ENCODE measurements at regions not wholly inside any gene's neighbourhood (a gene's known extent, or its start where the extent isn't known, plus 50 kb on each side); places are given as distances from the start of the nearest gene placed in this dataset.

DNA sequence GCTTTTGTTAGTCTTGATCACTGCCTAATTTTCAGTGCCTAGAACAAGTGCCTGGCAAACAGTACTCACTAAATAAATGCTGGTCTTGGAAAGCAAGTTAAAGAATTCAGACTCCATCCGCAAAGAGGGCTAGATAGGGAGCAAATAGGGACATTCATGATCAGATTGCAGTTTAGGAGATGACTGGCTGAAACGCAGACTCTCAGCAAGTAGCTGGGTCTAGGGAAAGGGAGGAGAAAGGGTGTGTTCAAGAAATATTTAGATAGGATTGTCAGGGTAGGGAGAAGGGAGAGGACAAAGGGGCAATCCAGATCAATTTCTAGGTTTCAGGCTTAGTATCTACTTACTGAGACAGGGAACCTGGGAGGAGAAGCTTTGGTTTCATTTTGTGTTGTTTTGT, 108.4 kb downstream of the ESM1 start:
- TF ChIP-seq, protein P1, sequence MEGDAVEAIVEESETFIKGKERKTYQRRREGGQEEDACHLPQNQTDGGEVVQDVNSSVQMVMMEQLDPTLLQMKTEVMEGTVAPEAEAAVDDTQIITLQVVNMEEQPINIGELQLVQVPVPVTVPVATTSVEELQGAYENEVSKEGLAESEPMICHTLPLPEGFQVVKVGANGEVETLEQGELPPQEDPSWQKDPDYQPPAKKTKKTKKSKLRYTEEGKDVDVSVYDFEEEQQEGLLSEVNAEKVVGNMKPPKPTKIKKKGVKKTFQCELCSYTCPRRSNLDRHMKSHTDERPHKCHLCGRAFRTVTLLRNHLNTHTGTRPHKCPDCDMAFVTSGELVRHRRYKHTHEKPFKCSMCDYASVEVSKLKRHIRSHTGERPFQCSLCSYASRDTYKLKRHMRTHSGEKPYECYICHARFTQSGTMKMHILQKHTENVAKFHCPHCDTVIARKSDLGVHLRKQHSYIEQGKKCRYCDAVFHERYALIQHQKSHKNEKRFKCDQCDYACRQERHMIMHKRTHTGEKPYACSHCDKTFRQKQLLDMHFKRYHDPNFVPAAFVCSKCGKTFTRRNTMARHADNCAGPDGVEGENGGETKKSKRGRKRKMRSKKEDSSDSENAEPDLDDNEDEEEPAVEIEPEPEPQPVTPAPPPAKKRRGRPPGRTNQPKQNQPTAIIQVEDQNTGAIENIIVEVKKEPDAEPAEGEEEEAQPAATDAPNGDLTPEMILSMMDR (IDR thresholded peaks at IDR 0.05; ENCODE audit: unreplicated experiment), result no peak
- Mint-ChIP-seq H3K27me3 (ENCODE audit: unreplicated experiment) (peaks cover 2% of the 10 kb centered on the region), H3K4me1 (ENCODE audit: unreplicated experiment) (no peaks in the 10 kb centered on the region), H3K9me3 (ENCODE audit: unreplicated experiment) (no peaks in the 10 kb centered on the region), H3K36me3 (ENCODE audit: low read depth, unreplicated experiment) (no peaks in the 10 kb centered on the region), H3K27ac (ENCODE audit: unreplicated experiment) (no peak overlapping the region), H3K4me3 (ENCODE audit: unreplicated experiment) (no peak overlapping the region)
- no peak for DNase-seq (ENCODE audit: low spot score)

DNA sequence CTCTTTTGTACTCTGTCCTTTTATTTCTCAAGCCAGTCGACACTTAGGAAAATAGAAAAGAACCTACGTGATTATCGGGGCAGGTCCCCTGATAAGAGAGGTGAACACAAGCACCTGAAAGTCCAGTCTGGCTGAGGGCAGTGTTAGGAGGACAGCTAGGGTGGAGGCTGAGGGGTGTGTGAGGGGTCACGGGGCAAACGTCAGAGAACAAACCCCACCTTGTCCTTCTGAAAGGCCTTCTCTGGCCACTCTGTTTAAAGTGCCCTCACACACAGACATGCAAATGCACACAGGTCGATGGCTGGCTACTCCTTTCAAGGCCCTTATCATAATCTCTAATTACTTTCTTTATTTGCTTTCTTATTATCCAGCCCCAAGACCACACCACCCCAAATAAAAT, 108.8 kb downstream of the ESM1 start:
- TF ChIP-seq, protein P1 (IDR thresholded peaks at IDR 0.05; ENCODE audit: unreplicated experiment), result no peak
- Mint-ChIP-seq H3K4me1 (ENCODE audit: unreplicated experiment) (no peaks in the 10 kb centered on the region), H3K27ac (ENCODE audit: unreplicated experiment) (no peak overlapping the region), H3K9me3 (ENCODE audit: unreplicated experiment) (no peaks in the 10 kb centered on the region), H3K4me3 (ENCODE audit: unreplicated experiment) (no peak overlapping the region), H3K36me3 (ENCODE audit: low read depth, unreplicated experiment) (no peaks in the 10 kb centered on the region), H3K27me3 (ENCODE audit: unreplicated experiment) (peaks cover 2% of the 10 kb centered on the region)
- DNase-seq (ENCODE audit: low spot score), result no peak

- Mint-ChIP-seq H3K4me1 (ENCODE audit: unreplicated experiment) (no peaks in the 10 kb centered on the region), H3K36me3 (ENCODE audit: low read depth, unreplicated experiment) (no peaks in the 10 kb centered on the region), H3K4me3 (ENCODE audit: unreplicated experiment) (no peak overlapping the region), H3K27ac (ENCODE audit: unreplicated experiment) (no peak overlapping the region), H3K27me3 (ENCODE audit: unreplicated experiment) (no peaks in the 10 kb centered on the region), H3K9me3 (ENCODE audit: unreplicated experiment) (no peaks in the 10 kb centered on the region)
- TF ChIP-seq, protein P1 (IDR thresholded peaks at IDR 0.05; ENCODE audit: unreplicated experiment), result no peak
- no peak for DNase-seq (ENCODE audit: low spot score)
Measured at GRCh38 chr5:54874337-54875021, 110.9 kb downstream of the ESM1 start.

DNA sequence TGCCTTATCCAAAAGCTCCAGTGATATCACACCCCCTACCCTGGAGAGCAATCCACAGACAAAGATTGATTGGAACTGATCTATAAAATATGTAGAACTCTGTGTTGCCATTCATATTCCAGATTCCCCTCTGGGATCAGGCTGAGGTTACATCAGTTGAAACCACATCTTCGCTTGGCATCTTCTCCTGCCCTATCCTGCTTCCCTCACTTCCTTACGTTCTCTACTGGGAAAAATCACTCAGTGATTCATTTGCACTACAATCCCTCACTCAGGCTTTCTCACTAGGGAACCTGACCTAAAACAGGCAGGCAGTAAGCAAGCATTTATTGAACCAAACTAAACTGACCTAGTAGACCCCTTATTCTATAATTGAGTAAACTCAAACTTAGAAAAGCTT, 111.7 kb downstream of the ESM1 start:
- TF ChIP-seq, protein P1 (IDR thresholded peaks at IDR 0.05; ENCODE audit: unreplicated experiment), result no peak
- H3K27ac Mint-ChIP-seq (ENCODE audit: unreplicated experiment), result no peak overlapping the region
- no peaks in the 10 kb centered on the region for H3K9me3 Mint-ChIP-seq (ENCODE audit: unreplicated experiment)
- no peaks in the 10 kb centered on the region for H3K4me1 Mint-ChIP-seq (ENCODE audit: unreplicated experiment)
- no peak overlapping the region for H3K4me3 Mint-ChIP-seq (ENCODE audit: unreplicated experiment)
- H3K27me3 Mint-ChIP-seq (ENCODE audit: unreplicated experiment), result no peaks in the 10 kb centered on the region
- no peak for DNase-seq (ENCODE audit: low spot score)
- no peaks in the 10 kb centered on the region for H3K36me3 Mint-ChIP-seq (ENCODE audit: low read depth, unreplicated experiment)

DNA sequence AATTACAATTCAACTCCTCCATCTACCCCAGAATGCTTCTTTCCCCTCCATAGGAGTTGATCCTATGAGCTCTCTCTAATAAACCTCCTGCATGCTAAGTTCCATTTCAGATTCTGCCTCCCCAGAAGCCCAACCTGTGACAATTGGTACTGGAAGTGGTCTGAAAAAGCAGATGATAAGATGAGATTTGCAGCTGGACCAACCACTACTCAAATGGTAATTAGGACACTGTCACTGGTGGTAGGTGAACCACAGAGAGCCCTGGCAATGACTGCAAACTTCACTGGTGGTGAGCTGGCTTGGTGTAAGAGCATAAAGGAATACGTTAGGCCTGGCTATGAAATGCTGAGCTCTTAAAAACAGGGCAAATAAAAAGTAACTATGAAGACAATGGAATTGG, 112.6 kb downstream of the ESM1 start:
- DNase-seq (ENCODE audit: low spot score), result no peak
- TF ChIP-seq, protein P1 (IDR thresholded peaks at IDR 0.05; ENCODE audit: unreplicated experiment), result no peak
- H3K36me3 Mint-ChIP-seq (ENCODE audit: low read depth, unreplicated experiment), result no peaks in the 10 kb centered on the region
- H3K4me3 Mint-ChIP-seq (ENCODE audit: unreplicated experiment), result no peak overlapping the region
- H3K4me1 Mint-ChIP-seq (ENCODE audit: unreplicated experiment), result no peaks in the 10 kb centered on the region
- no peak overlapping the region for H3K27ac Mint-ChIP-seq (ENCODE audit: unreplicated experiment)
- no peaks in the 10 kb centered on the region for H3K9me3 Mint-ChIP-seq (ENCODE audit: unreplicated experiment)
- H3K27me3 Mint-ChIP-seq (ENCODE audit: unreplicated experiment), result no peaks in the 10 kb centered on the region

Data from endothelial cell (in vitro differentiated cells).